ENCODE measurements at regions not wholly inside any gene's neighbourhood (a gene's known extent, or its start where the extent isn't known, plus 50 kb on each side); places are given as distances from the start of the nearest gene placed in this dataset.

- DNase-seq (no peak), ATAC-seq (no peak)
- H3K27me3 Mint-ChIP-seq, result peaks cover 3% of the 10 kb centered on the region
- H3K4me3 Mint-ChIP-seq, result no peak overlapping the region
- H3K9me3 Mint-ChIP-seq, result peaks cover 1% of the 10 kb centered on the region
- intact Hi-C loops (cut with micrococcal nuclease), result no loop called here
- ChIA-PET POLR2A (no interaction called here), CTCF (no interaction called here)
- TF ChIP-seq, protein P1, sequence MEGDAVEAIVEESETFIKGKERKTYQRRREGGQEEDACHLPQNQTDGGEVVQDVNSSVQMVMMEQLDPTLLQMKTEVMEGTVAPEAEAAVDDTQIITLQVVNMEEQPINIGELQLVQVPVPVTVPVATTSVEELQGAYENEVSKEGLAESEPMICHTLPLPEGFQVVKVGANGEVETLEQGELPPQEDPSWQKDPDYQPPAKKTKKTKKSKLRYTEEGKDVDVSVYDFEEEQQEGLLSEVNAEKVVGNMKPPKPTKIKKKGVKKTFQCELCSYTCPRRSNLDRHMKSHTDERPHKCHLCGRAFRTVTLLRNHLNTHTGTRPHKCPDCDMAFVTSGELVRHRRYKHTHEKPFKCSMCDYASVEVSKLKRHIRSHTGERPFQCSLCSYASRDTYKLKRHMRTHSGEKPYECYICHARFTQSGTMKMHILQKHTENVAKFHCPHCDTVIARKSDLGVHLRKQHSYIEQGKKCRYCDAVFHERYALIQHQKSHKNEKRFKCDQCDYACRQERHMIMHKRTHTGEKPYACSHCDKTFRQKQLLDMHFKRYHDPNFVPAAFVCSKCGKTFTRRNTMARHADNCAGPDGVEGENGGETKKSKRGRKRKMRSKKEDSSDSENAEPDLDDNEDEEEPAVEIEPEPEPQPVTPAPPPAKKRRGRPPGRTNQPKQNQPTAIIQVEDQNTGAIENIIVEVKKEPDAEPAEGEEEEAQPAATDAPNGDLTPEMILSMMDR (IDR thresholded peaks at IDR 0.05), result no peak
- no peaks in the 10 kb centered on the region for H3K36me3 Mint-ChIP-seq (ENCODE audit: low read depth)
- H3K4me1 Mint-ChIP-seq (ENCODE audit: low read depth), result no peaks in the 10 kb centered on the region
- no peak overlapping the region for H3K27ac Mint-ChIP-seq
Observed at GRCh38 chr16:5575121-5575520, 477.5 kb upstream of the EEF2KMT start.

GRCh38 chr16:5572056-5572455 lies 474.5 kb upstream of the EEF2KMT start:
- TF ChIP-seq, protein P1 (IDR thresholded peaks at IDR 0.05), result no peak
- Mint-ChIP-seq H3K36me3 (ENCODE audit: low read depth) (no peaks in the 10 kb centered on the region), H3K27me3 (no peaks in the 10 kb centered on the region), H3K9me3 (peaks cover 1% of the 10 kb centered on the region), H3K4me3 (no peak overlapping the region), H3K4me1 (ENCODE audit: low read depth) (no peaks in the 10 kb centered on the region), H3K27ac (no peak overlapping the region)
- intact Hi-C loops (cut with micrococcal nuclease), result no loop called here
- CTCF ChIA-PET, result no interaction called here
- POLR2A ChIA-PET, result no interaction called here
- ATAC-seq, result no peak
- DNase-seq, result no peak

GRCh38 chr16:5571446-5571845 lies 473.9 kb upstream of the EEF2KMT start:
- no peak for ATAC-seq
- Mint-ChIP-seq H3K4me1 (ENCODE audit: low read depth) (no peaks in the 10 kb centered on the region), H3K4me3 (no peak overlapping the region), H3K36me3 (ENCODE audit: low read depth) (no peaks in the 10 kb centered on the region), H3K27me3 (no peaks in the 10 kb centered on the region), H3K9me3 (peaks cover 1% of the 10 kb centered on the region), H3K27ac (no peak overlapping the region)
- TF ChIP-seq, protein P1 (IDR thresholded peaks at IDR 0.05), result no peak
- no peak for DNase-seq
- ChIA-PET POLR2A (no interaction called here), CTCF (no interaction called here)
- intact Hi-C loops (cut with micrococcal nuclease), result no loop called here

DNA sequence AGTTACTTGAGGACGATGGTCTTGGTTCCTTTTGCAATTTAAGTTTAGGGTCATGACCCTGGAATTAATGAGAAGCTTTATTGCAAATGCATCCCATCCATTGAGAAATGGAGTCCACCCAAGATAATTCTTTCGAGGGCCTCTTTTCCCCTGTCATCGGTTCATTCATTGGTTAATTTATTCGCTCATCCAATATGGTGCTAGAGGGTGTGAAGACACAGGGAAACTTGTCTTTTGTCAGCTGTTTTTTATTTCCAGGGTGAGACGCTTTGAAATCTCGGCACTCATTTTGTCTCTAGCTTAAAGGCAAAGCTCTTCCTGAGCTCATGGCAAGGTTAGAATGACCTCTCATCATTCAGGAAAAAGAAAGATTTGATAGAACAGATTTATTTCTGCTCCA lies 464.2 kb upstream of the EEF2KMT start:
- TF ChIP-seq, protein P1 (IDR thresholded peaks at IDR 0.05), result no peak
- H3K4me1 Mint-ChIP-seq (ENCODE audit: low read depth), result peaks cover 11% of the 10 kb centered on the region
- peaks cover 12% of the 10 kb centered on the region for H3K9me3 Mint-ChIP-seq
- H3K27ac Mint-ChIP-seq, result no peak overlapping the region
- DNase-seq, result no peak
- no peaks in the 10 kb centered on the region for H3K36me3 Mint-ChIP-seq (ENCODE audit: low read depth)
- intact Hi-C loops (cut with micrococcal nuclease), result no loop called here
- ChIA-PET CTCF (no interaction called here), POLR2A (no interaction called here)
- H3K4me3 Mint-ChIP-seq, result no peak overlapping the region
- H3K27me3 Mint-ChIP-seq, result no peaks in the 10 kb centered on the region
- no peak for ATAC-seq

DNA sequence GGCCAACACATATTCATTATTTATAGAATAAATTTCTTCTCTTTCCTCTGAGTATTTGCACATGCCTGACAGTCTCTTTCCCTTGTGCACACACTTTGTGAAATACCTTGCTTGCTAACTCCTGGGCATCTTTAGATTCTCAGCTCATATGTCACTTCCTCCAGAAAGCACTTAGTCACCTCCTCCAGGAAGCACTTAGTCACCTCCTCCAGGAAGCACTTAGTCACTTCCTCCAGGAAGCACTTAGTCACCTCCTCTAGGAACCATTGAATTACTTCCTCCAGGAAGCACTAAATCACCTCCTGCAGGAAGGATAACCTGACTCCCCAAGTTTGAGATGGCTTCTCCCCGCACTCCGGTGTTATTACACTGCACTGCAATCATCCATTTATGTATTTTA lies 462.5 kb upstream of the EEF2KMT start:
- intact Hi-C loops (cut with micrococcal nuclease), result no loop called here
- no peaks in the 10 kb centered on the region for H3K36me3 Mint-ChIP-seq (ENCODE audit: low read depth)
- DNase-seq (peak; percentile 30), ATAC-seq (peak; percentile 61)
- H3K27ac Mint-ChIP-seq, result no peak overlapping the region
- H3K27me3 Mint-ChIP-seq, result no peaks in the 10 kb centered on the region
- TF ChIP-seq, protein P1 (IDR thresholded peaks at IDR 0.05), result no peak
- H3K4me3 Mint-ChIP-seq, result no peak overlapping the region
- H3K9me3 Mint-ChIP-seq, result peaks cover 12% of the 10 kb centered on the region
- POLR2A ChIA-PET, result no interaction called here
- peaks cover 11% of the 10 kb centered on the region for H3K4me1 Mint-ChIP-seq (ENCODE audit: low read depth)
- CTCF ChIA-PET, result no interaction called here

Measured in activated CD8-positive, alpha-beta T cell treated with anti-CD3 and anti-CD28 coated beads for 36 hours (primary cell).